BLaER1 treated with 17β-estradiol and CSF1 and Interleukin-3, amounts not matched to agents 10 nM and 100 nM (cell line): ENCODE measurements at regions not wholly inside any gene's neighbourhood (a gene's known extent, or its start where the extent isn't known, plus 50 kb on each side); places are given as distances from the start of the nearest gene placed in this dataset.

Source experiments
- H3K27ac ChIP-seq, 11 experiments: shearing (Covaris generic); formaldehyde crosslinking; 2 replicates each; pipeline ENCODE4 v1.8.1; 2022
- H3K27me3 ChIP-seq, 11 experiments: shearing (Covaris generic); formaldehyde crosslinking; 2 replicates each; pipeline ENCODE4 v1.8.1; 2022
- H3K36me3 ChIP-seq, 11 experiments: shearing (Covaris generic); formaldehyde crosslinking; 2 replicates each; pipeline ENCODE4 v1.8.1; 2022
- H3K4me1 ChIP-seq, 10 experiments: shearing (Covaris generic); formaldehyde crosslinking; 2 replicates each; pipeline ENCODE4 v1.8.1; 2022
- H3K4me2 ChIP-seq, 11 experiments: shearing (Covaris generic); formaldehyde crosslinking; 2 replicates each; pipeline ENCODE4 v1.8.1; 2022
- H3K4me3 ChIP-seq, 10 experiments: shearing (Covaris generic); formaldehyde crosslinking; 2 replicates each; pipeline ENCODE4 v1.8.1; 2022
- H3K9ac ChIP-seq, 11 experiments: shearing (Covaris generic); formaldehyde crosslinking; 2 replicates each; pipeline ENCODE4 v1.8.1; 2022
- H3K9me3 ChIP-seq, 11 experiments: shearing (Covaris generic); formaldehyde crosslinking; replicated peaks in 1 of 11; 2 replicates each; pipeline ENCODE4 v1.8.1; 2022
- H4K20me1 ChIP-seq, 11 experiments: shearing (Covaris generic); formaldehyde crosslinking; 2 replicates each; pipeline ENCODE4 v1.8.1; 2022
- Cebpa-rat ChIP-seq, 11 experiments: shearing (Covaris generic); IDR thresholded peaks; 2 replicates each; pipeline ENCODE4 v1.8.1; 2022

DNA sequence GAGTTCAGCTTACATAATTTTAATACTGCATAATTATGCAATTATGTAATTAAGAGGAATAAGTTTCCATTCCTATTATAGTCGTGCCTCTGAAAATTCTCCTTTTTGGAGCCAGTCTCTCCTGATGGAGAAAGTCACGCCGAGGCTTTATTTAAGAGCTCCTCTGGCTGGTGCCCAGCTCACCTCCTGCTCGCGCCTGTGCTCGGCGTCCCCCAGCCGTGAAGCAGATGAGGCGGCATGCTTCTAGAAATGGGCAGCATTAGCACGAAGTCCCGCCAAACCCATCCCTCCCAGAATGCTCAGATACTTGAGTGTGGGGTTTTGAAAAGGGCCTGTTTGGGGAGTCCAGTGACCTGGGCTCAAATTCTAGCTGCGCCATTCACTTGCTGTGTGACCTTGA lies 153.0 kb downstream of the PHETA1 start:
- Histone ChIP-seq H4K20me1 (peaks cover 0 to 10% (median 0%) of the 10 kb centered on the region in 11 experiments; a peak in 3 of 22 replicates), H3K4me3 (no peak overlapping the region), H3K9ac (no peak overlapping the region), H3K27me3 (no peaks in the 10 kb centered on the region), H3K9me3 (no peaks in the 10 kb centered on the region), H3K4me1 (peaks cover 0 to 15% (median 10%) of the 10 kb centered on the region in 10 experiments; a peak in 14 of 20 replicates), H3K4me2 (no peak overlapping the region), H3K27ac (no peak overlapping the region), H3K36me3 (no peaks in the 10 kb centered on the region)
- TF ChIP-seq Cebpa-rat (IDR thresholded peaks at IDR 0.05): no peak

DNA sequence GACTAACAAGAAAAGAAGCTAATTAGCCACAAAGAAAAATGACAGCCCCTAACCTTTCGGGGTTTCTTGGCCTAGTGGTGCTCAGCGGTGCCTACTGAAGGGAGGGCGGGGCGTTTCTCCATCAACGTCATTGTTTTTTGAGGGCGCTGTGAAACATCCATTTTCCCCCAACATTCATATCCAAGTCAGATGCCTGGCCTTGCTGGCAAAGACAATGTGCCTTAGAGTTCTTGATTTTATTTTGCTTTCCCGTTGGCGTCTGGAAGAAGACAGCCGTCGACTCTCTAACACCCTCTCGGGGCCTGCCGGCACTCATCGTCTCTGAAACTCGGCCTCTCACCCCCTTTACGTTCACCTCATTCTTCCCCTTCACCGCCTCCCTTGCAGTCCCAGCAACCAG lies 154.5 kb downstream of the PHETA1 start:
- peaks cover 0 to 6% (median 0%) of the 10 kb centered on the region in 11 experiments; a peak in 5 of 22 replicates for H3K27me3 ChIP-seq
- no peak overlapping the region for H3K4me2 ChIP-seq
- H3K4me3 ChIP-seq: no peak overlapping the region
- H3K9ac ChIP-seq: no peak overlapping the region
- H3K4me1 ChIP-seq: peaks cover 0 to 15% (median 10%) of the 10 kb centered on the region in 10 experiments; a peak in 14 of 20 replicates
- H4K20me1 ChIP-seq: peaks cover 0 to 18% (median 0%) of the 10 kb centered on the region in 11 experiments; a peak in 4 of 22 replicates
- H3K36me3 ChIP-seq: no peaks in the 10 kb centered on the region
- no peaks in the 10 kb centered on the region for H3K9me3 ChIP-seq
- TF ChIP-seq Cebpa-rat (IDR thresholded peaks at IDR 0.05): no peak
- H3K27ac ChIP-seq: no peak overlapping the region

DNA sequence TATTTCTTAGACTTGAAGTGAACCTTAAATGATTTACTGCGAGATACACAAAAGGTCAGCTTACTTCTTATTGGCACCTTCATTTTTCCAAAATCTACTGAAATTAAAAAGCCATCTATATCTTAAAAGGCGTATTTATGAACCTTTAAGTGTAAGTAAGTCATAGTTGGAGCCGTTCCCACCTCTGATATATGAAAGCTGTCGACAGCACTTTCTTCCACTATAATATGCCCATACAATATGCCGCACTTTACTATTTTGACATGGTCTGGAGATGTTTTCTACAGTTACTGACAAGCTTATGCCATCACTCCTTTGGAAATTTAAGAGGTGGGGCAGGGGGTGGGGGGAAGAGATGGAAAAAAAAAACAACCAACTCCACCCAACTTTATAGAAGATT lies 155.3 kb downstream of the PHETA1 start:
- H3K4me3 ChIP-seq: no peak overlapping the region
- no peaks in the 10 kb centered on the region for H3K9me3 ChIP-seq
- H3K27ac ChIP-seq: no peak overlapping the region
- H3K36me3 ChIP-seq: no peaks in the 10 kb centered on the region
- H3K4me1 ChIP-seq: peaks cover 0 to 15% (median 10%) of the 10 kb centered on the region in 10 experiments; a peak in 14 of 20 replicates
- H4K20me1 ChIP-seq: peaks cover 0 to 18% (median 0%) of the 10 kb centered on the region in 11 experiments; a peak in 5 of 22 replicates
- no peak for TF ChIP-seq Cebpa-rat (IDR thresholded peaks at IDR 0.05)
- H3K4me2 ChIP-seq: no peak overlapping the region
- peaks cover 0 to 11% (median 0%) of the 10 kb centered on the region in 11 experiments; a peak in 5 of 22 replicates for H3K27me3 ChIP-seq
- no peak overlapping the region for H3K9ac ChIP-seq

DNA sequence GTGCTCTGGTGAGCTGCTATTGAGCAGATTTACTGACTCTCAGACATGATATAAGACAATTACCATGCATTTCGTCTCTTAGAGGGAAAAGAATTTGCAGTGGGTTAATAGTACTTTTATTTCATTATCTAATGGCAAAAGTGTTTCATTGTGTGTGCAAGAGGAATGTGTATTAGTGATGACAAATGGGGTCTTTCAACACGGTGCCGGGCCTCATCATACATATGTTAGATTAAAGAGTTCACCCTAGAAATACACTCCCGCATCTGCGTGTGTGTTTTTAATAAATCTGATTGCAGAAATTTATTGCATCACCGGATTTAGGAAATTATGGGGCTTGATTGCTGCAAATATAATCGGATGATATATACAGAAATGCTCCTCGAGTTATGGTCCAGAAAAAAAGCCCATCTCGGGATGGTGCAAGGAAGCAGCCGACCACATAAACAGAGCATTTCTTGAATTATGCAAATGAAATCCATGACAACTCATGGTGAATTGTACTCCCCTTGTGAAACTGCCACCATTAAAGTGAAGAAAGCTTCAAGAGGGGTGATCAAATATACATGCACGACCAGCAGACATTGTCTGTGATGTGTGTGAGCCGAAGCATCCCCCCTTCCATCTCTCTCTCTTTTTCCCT lies 156.0 kb downstream of the PHETA1 start:
- Histone ChIP-seq H3K4me2 (no peak overlapping the region), H3K9ac (no peak overlapping the region), H4K20me1 (peaks cover 0 to 18% (median 0%) of the 10 kb centered on the region in 11 experiments; a peak in 5 of 22 replicates), H3K36me3 (no peaks in the 10 kb centered on the region), H3K27ac (no peak overlapping the region), H3K27me3 (peaks cover 0 to 11% (median 0%) of the 10 kb centered on the region in 11 experiments; a peak in 5 of 22 replicates), H3K9me3 (no peaks in the 10 kb centered on the region), H3K4me3 (no peak overlapping the region), H3K4me1 (peaks cover 0 to 15% (median 10%) of the 10 kb centered on the region in 10 experiments; a peak in 14 of 20 replicates)
- TF ChIP-seq Cebpa-rat (IDR thresholded peaks at IDR 0.05): no peak

DNA sequence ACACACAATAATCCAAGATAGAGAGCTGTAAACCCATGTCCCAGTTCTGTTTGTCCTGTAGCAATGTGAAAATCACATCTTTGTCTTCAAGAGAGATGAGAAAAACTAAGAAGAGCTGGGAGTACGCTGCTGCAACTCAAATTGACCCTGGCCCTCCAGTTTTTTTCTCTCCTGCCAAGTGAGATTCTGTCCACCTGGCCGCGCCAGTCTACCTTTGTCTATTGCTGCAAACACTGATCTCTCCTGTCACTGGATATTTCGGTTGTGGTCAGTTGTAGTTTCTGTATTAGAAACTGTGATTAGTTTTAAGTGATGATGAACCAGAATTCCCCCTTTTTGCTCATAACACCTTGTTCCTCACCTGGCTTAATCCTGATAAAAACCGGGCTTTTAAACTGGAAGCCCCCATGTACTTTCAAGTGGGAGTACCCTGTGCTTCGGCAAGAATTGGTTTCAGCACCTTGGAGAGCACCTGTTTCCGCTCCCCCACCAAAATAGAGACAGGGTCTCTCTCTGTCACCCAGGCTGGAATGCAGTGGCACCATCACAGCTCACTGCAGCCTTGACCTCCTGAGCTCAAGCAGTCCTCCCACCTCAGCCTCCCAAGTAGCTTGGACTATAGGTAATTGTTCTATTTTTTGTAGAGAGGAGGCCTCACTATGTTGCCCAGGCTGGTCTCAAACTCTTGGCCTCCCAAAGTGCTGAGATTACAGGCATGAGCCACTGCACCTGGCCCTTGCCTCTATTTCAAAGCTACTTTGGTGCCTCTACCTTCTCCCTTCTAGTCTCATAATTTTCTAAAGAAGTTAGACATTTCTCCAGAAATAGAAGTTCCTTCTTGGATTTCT lies 156.8 kb downstream of the PHETA1 start:
- Histone ChIP-seq H3K27me3 (peaks cover 0 to 11% (median 0%) of the 10 kb centered on the region in 11 experiments; a peak in 5 of 22 replicates), H3K4me1 (peaks cover 0 to 12% (median 8%) of the 10 kb centered on the region in 10 experiments; a peak in 14 of 20 replicates), H4K20me1 (peaks cover 0 to 18% (median 0%) of the 10 kb centered on the region in 11 experiments; a peak in 5 of 22 replicates), H3K27ac (no peak overlapping the region), H3K36me3 (no peaks in the 10 kb centered on the region), H3K9me3 (no peaks in the 10 kb centered on the region), H3K4me3 (no peak overlapping the region), H3K9ac (no peak overlapping the region), H3K4me2 (no peak overlapping the region)
- no peak for TF ChIP-seq Cebpa-rat (IDR thresholded peaks at IDR 0.05)

DNA sequence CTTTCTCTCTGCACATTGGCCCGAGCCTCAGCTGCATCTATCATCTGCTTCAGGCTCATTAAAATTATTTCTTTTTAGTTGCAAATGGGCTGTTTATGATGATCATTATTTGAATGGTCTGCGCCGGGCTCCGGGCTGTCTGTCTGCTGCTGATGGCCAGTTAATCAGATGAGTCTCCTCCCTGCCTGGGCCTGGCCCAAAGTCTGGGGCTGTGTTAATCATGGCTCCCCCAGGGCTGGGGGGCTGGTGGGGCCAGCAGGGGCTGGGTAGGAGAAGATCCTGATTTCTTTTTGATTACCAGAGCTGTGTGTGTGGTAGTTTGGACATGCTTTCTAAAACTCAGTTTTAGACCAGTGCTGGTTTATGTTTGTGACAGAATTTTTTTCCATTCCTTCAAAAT lies 159.1 kb downstream of the PHETA1 start:
- Histone ChIP-seq H3K36me3 (no peaks in the 10 kb centered on the region), H3K4me3 (no peak overlapping the region), H3K27ac (no peak overlapping the region), H3K27me3 (peaks cover 0 to 11% (median 0%) of the 10 kb centered on the region in 11 experiments; a peak in 5 of 22 replicates), H4K20me1 (peaks cover 0 to 9% (median 0%) of the 10 kb centered on the region in 11 experiments; a peak in 4 of 22 replicates), H3K4me1 (no peaks in the 10 kb centered on the region), H3K4me2 (no peak overlapping the region), H3K9ac (no peak overlapping the region), H3K9me3 (no peaks in the 10 kb centered on the region)
- TF ChIP-seq Cebpa-rat (IDR thresholded peaks at IDR 0.05): no peak

DNA sequence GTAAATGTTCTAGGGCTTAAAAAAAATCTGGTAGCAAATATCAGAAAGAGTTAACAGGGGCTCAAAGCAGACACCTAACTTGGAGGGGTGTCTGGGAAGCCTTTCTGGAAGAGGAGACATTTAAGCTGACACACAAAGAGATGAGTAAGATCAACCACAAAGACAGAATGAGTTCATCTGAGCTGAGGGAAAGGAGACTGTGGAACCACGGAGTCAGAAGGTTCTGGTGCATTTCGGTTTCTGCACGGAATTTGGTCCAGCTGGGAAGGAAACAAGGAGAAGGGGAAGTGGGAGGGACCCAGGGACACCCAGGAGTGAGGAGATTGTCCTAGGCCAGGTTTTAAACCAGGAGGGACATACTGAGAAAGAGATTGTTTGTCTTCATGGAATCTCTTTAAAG lies 161.1 kb downstream of the PHETA1 start:
- H3K4me3 ChIP-seq: no peak overlapping the region
- H3K27ac ChIP-seq: no peak overlapping the region
- H4K20me1 ChIP-seq: peaks cover 0 to 9% (median 0%) of the 10 kb centered on the region in 11 experiments; a peak in 4 of 22 replicates
- no peaks in the 10 kb centered on the region for H3K36me3 ChIP-seq
- no peak overlapping the region for H3K9ac ChIP-seq
- no peak for TF ChIP-seq Cebpa-rat (IDR thresholded peaks at IDR 0.05)
- no peak overlapping the region for H3K4me2 ChIP-seq
- no peaks in the 10 kb centered on the region for H3K9me3 ChIP-seq
- H3K27me3 ChIP-seq: peaks cover 0 to 11% (median 0%) of the 10 kb centered on the region in 11 experiments; a peak in 5 of 22 replicates
- H3K4me1 ChIP-seq: peaks cover 0 to 12% (median 0%) of the 10 kb centered on the region in 10 experiments; a peak in 2 of 20 replicates

DNA sequence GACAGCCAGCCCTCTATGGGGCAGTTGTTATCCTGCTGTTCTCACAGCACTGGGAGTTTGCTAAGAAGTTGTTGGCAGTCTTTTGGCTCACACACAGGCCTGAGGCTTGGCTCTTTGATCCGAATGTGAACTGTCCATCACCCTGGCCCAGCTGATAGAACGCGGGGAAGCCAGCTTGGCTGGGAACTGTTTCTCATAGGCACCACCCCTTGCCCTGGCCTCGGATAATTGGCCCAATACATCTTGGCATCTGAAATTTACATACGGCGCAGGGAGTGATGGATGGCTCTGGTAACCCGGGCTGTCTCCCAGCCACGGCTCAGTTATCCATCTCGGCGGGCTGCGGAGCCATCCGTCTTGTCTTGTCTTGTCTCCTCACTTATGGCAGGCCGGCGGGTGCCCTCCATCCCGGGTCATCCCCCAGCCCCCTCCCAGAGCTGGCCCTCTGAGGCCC lies 164.1 kb downstream of the PHETA1 start:
- H3K4me1 ChIP-seq: peaks cover 0 to 16% (median 0%) of the 10 kb centered on the region in 10 experiments; a peak in 2 of 20 replicates
- H3K36me3 ChIP-seq: no peaks in the 10 kb centered on the region
- no peak overlapping the region for H3K4me3 ChIP-seq
- TF ChIP-seq Cebpa-rat (IDR thresholded peaks at IDR 0.05): no peak
- peaks cover 0 to 5% (median 0%) of the 10 kb centered on the region in 11 experiments; a peak in 4 of 22 replicates for H4K20me1 ChIP-seq
- H3K4me2 ChIP-seq: no peak overlapping the region
- H3K9me3 ChIP-seq: no peaks in the 10 kb centered on the region
- H3K9ac ChIP-seq: no peak overlapping the region
- H3K27me3 ChIP-seq: peaks cover 0 to 9% (median 0%) of the 10 kb centered on the region in 11 experiments; a peak in 4 of 22 replicates
- H3K27ac ChIP-seq: no peak overlapping the region

DNA sequence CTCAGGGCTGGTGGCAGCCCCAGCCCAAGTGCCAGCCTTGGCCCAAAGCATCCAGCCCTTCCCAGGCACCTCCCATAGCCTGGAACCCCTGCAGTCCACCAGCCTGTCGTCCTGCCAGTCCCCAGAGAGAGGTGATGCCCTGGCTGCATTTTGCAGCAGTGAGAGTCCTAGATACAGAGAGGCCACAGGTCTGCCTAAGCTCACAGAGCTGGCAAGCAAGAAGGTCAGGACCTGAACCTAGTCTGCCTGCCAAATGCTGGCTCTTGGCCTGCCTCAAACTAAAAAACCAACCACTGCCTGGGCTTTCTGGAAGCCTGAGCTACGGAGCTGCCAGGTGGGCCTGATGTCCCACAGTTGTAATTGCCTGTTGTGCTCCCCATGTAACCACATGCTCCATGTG lies 164.9 kb downstream of the PHETA1 start:
- no peak overlapping the region for H3K9ac ChIP-seq
- no peaks in the 10 kb centered on the region for H3K36me3 ChIP-seq

More for the DNA sequence above, 164.9 kb downstream of the PHETA1 start:
- no peak overlapping the region for H3K27ac ChIP-seq
- no peaks in the 10 kb centered on the region; a peak in 2 of 22 replicates for H4K20me1 ChIP-seq
- peaks cover 0 to 16% (median 0%) of the 10 kb centered on the region in 10 experiments; a peak in 2 of 20 replicates for H3K4me1 ChIP-seq
- TF ChIP-seq Cebpa-rat (IDR thresholded peaks at IDR 0.05): no peak
- H3K4me3 ChIP-seq: no peak overlapping the region
- peak overlapping the region in 2 of 11 experiments; percentile 27 to 55; a peak in 3 of 22 replicates for H3K4me2 ChIP-seq
- peaks cover 0 to under 1% (median 0%) of the 10 kb centered on the region in 11 experiments; a peak in 1 of 22 replicates for H3K27me3 ChIP-seq
- no peaks in the 10 kb centered on the region for H3K9me3 ChIP-seq
